ENCODE measurements at regions not wholly inside any gene's neighbourhood (a gene's known extent, or its start where the extent isn't known, plus 50 kb on each side); places are given as distances from the start of the nearest gene placed in this dataset.

DNA sequence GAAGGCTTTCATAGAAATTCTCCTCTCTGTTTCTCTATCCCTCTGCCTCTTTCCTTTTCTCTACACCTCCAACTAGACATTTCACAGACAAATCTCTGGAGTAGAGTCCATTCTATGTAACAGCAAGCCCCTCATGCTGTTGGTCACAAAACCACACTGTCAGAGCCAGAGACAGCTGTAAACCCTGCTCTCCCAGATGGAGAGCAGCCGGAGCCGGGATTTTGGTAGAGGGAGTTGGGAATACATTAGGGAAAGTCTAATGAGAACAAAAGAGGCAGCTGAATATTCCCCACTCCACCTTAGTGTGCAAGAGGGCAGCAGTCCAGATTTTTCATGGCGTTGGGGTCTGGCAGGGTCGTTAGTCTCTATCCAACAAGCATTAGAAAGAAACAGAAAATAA is 68.3 kb upstream of the EDN1 start:
- no peak for DNase-seq

DNA sequence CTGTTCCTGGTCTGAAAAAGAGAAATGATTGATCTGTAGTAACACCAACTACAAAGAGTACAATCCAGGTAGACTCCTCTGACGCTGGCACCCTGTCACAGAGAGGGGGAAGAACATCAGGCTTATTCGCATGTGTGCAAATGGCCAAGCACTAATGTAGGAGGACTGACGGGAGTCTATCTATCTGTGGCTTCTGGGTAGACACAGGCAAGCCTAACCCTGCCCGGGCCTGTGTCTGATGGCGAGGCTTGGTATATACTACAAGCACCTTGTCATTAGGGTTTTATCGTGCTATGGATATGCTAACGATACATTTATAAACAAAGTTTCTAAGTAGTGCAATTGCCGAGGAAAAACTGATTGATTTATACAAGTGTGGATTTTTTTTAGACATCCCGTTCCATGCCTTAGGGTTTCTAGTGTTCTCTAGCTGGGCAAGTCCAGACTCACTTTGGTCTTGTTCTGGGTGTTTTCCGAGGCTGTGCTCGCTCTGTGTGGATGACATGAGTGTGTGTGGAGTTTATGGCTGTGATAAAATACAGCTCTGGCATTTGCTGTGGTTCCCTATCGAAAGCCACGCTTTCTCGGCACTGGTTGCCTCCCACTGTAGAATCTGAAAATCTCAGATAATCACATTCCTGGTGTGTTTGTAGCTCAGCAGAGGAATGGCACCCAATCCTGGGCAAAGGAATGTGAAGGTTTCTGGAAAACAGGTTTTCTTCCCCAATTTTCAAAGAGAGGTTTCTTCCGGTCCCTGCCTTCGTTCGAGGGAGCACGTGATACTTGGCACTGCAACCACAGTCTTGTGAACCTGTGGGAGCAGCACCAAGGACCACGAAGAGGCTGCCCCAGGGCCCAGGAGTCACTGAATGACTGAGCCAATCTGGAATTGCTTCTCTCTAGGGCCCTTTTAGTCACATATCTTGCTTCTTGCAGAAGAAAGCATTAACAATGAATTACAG is 67.5 kb upstream of the EDN1 start:
- no peak for DNase-seq

DNA sequence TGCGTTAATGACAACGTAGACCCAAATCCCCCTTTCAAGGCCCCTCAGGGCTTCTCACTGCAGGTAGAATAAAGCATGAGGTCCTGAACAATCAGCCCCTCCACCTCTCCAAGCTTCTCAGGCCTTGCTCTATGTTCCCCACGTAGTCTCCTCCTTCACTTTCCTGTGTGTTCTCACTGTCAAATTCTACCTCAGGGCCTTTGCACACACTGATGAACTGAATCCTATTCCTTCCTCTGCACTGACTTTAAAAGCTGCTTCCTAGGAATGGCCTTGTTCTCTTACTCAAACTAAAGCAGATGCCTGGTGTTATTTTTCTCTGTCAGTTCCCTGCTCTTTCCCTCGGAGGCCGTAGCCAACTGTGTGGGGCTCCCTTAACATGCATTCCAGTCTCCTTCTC is 66.8 kb upstream of the EDN1 start:
- no peak for DNase-seq

DNA sequence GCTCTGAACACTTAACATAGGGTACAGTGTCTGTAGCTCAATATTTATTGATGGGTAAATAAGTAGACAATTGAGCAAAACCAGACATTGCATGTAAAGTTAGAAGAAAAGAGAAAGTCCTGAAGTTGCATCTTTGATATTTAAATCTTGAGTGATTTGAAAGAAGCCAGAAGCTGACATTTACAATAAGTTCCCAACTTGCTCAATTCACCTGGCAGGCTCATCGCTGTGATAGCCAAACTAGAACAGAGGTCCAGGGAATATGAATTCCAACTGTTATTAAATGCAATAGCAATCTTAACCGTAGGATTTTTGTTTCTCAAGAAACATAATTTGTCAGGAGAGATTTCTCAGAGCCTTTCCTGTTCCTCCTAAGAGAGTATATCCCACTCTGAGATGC is 65.9 kb upstream of the EDN1 start:
- DNase-seq = no peak

DNA sequence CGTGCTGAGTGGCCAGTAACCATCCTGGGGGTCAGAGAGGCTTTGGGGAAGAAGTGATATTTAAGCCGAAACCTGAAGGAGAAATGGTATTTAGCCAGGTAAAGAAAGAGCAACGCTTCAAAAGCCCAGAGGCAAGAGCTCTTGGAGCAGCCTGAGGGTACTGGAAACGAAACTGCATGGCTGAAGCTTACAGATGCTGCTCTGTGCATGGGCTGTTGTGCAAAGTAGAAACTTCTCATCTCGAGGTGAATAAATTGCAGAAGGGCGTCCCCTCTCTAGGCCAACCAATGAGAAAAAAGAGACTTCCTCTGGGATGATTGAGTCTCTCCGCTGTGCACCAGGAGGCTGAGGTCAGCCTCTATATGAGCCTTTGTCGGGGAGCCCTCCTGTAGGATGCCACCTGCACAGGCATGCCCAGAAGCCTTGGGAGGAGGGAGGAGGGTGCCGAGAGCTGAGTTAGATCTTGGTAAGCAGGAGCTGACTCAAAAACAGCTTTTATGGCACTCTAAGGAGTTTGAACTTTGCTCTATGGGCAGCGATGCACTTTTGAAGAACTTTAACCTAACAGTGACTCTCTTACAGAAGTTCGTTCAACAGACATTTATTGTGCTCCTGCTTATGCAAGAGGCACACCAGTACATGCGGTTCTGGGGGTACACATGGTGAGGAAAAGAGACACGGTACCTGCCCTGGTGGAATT is 61.6 kb upstream of the EDN1 start:
- DNase-seq = no peak

DNA sequence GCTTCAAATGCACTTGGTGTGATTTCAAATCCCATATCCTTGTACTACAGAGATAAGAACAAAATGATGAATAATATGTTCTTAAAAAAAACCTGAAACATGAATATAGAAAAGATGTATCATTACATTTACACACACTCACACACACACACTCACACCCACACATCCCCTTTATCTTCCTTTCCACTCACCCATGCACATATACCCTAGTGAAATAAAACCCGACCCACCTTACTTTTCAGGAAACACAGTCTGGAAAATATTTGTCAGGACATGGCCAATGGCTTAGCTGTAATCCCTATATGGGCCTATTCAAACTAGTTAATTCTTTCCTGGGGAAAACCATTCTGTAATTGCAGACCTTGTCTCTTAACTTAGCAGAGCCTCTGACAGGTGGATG is 60.8 kb upstream of the EDN1 start:
- no peak for DNase-seq

DNA sequence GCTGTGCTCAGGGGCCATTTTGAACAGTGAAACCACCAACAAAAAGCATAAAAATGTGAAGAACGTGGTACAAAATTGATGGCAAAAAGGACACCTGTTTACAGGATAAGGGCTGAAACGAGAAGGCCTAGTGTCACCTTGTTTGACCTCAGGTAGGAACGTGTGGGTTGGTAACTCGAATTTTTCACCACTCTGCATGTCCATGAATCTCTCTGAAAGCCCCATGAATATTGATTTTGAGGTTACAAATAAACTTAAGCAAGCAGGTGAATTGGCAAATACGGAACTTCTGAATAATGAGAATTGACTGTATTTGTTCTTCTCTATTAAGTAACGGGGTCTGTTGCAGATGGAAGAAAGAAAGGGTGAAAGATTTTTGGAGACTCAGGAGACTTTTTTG is 59.6 kb upstream of the EDN1 start:
- no peak for DNase-seq

DNA sequence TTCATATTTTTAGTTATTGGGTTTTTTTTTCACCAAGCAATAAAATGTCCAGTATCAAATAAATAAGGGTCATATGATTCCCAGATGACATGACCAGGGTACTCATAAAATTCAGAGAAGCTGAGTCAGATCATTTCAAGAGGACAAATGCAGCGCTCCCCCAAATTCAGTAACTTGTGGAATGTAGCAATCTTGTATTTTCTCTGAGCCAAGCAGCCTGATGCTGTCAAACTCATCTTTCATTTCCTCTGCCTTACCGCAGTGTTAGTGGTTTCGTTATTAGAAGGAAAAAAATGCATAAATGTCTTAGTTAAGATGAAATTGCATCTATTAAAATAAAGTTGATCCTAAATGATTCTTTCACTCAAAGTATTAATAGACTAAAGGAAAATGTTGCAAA is 57.8 kb upstream of the EDN1 start:
- DNase-seq = no peak

DNA sequence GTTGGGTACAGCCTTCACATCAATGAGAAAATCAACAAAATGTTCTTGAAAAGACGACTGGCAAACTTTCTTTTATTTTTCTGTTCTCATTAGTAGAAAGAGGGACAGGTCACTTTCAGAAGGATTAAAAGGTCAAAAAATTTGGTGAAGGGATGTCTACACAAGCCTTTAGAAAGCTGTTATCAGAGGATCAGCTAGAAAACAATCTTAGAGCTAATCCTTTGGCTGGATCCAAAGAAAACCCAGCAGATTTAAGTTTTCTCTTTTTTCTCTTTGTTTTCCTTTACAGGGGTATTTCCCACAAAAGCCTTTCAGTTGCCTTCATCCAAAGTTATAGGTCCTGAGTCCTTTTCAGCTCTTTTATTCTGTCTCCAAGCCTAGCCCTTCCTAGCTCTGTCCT is 57.3 kb upstream of the EDN1 start:
- no peak for DNase-seq

DNA sequence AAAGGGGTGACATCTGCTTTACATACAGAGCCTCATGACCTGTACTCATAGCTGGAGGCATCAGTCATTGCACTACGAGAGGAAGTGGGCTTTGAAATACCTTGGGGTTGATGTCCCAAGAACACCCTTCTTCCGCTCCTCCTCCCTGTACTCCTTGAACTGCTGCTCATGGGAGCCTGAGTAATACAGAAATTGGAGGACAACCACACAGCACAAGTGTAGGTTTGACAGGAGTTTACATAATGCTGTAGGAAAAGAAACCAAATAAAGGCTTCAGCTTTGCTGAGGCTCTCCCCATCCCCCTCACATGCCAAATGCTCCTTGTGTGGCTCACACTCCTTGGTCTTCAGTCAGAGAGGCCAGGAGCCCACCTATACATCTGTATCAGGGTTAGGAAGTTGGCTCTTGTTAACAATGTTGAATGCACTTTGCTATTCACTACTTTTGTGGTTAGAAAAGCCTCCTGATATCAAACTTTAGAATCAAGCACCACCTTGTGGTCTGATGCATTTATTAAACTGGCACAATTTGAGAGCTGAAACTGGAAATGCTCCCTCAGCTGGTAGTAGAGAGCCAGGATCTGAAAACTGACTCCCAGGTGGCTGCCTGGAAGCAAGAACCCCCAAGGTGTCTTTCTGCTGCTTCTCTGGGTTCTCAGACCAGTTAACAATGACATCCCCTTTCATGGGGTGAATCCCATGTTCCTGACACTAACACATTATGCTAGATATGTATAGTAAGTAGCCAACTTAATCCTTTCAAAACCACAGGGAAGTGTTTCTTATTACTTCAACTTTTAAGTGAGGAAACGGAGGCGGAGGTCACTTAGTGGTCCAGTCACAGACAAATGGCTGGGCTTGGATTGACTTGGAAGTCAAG is 56.2 kb upstream of the EDN1 start:
- DNase-seq = peak; percentile 24

DNA sequence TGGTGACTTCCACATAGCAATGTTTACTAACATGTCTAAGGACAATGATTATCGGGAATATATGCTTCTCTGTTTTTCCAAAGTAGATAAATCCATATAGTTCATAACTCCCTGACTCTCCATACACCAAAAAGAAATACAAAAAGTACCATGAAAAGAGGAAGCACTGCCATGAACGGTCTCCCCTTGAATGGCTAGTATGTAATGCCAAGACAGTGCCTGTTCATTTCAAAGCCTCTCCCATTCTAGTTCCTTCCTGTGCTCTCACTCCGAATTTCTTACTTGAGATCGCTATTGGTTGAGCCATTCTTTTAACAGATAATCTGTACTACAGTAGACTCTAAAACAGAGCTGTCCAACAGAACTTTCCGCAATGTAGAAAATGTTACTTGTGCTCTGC is 54.8 kb upstream of the EDN1 start:
- no peak for DNase-seq

DNA sequence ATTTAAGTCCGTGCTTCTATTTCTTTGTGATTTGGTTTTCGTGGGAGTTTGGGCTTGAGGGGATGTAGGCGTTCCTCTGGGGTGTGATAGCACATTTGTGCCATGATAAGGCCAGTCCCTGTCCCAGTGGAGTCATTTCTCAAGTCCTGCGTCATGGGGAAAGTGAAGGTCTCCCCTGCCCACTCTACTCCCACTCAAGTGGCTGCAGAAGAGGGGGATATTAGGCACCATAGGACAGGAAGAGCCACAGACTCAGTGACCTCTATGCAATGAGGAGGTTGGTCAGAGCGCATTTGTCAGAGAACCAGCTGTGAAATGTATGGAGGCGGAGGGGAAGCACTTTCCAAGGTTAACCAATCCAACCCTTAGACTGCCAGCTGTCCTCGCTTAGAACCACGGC is 51.9 kb upstream of the EDN1 start:
- DNase-seq = no peak

Data from activated T-cell treated with anti-CD3 and anti-CD28 coated beads, Interleukin-2, amount 50 U/mL, for 1 hour (primary cell).